GM18870 (cell line): ENCODE measurements at regions not wholly inside any gene's neighbourhood (a gene's known extent, or its start where the extent isn't known, plus 50 kb on each side); places are given as distances from the start of the nearest gene placed in this dataset.
A peak's percentile ranks its signal among the peaks of the same experiment; 100 is the strongest.

ENCODE experiments used
- ATAC-seq: cut with Tn5 transposase; IDR thresholded peaks from one replicate; pipeline ENCODE4 v1.9.1; 2021; ENCODE audit warnings: moderate library complexity; ENCODE audit not compliant: unreplicated experiment

DNA sequence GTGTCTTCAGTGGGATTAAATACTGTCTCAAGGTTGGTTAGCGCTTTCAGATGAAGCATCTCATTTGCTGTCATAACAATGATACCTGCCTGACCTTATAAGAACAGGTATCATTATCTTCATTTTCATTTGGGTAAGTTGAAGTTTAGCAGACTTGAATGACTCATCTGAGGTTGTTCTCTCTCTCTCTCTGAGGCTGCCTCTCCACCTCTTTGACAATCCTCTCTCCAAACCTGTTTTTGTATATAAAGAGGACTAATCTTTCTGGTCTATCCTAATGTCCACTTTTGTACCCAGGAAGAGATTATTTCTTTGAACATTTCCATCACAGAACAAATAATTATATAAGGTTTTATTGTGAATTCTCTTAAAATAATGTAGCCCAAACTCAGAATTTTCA is 291.4 kb downstream of the KLF6 start:
- ATAC-seq = no peak

DNA sequence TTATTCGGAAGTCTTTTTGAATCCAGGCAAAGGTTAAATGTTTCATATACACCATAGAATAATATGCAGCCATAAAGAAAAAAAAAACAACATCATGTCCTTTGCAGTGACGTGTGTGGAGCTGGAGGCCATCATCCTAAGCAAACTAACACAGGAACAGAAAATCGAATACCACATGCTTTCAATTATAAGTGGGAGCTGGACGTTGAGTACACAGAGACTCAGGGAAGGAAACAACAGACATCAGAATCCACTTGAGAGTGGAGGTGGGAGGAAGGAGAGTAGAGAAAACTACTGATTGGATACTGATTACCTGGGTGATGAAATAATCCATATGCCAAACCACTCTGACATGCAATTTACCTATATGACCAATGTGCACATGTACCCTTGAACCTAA is 293.4 kb downstream of the KLF6 start:
- ATAC-seq = no peak

DNA sequence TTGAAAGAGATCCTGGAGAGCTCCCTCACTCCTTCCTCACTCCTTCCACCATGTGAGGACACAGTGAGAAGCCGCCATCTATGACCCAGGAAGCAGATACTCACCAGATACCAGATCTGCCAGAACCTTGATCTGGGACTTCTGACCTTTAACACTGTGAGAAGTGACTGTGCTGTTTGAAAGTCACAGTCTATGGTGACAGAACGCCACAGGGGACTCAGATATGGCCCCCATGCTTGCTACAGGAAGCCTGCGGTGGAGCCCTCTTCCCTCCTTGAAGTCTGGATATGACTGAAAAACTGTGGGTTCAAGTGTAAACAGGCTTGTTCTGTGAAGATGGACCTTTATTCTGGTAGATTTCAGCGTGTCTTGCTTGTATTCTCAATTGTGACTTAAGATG is 297.8 kb downstream of the KLF6 start:
- ATAC-seq = no peak

DNA sequence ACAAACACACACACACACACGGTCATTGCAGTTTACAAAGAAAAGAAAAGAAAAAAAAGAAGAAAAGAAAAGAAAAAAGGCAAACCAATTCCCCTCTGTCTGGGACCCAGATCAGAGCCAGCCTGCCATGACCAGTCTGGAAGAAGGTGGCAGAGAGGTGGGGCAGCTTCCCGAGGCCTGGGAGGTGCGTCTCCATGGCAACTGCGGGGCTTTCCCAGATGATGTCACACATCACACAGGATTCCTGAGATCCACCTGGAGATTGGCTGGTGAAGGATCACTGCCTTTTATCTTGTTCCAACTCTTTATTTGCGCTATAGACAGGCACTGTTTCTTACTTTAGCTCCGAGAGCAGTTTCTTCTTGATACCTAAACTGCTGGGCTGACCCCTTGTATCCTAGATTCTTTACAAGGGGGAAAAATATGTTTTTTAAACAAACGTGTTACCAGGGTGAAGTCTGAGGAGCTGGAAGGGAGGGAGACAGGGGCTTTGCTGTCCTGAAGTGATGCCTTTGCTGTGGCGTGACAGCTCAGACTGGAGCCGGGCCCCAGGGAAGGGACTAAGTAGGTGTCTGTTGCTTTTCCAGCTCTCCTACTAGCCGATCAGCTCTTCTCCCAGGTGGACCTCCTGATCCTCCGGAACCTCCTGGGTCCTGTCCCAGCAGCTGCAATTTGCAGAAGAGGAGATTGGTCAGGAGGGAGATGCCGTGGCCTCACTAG is 298.5 kb downstream of the KLF6 start:
- no peak for ATAC-seq

DNA sequence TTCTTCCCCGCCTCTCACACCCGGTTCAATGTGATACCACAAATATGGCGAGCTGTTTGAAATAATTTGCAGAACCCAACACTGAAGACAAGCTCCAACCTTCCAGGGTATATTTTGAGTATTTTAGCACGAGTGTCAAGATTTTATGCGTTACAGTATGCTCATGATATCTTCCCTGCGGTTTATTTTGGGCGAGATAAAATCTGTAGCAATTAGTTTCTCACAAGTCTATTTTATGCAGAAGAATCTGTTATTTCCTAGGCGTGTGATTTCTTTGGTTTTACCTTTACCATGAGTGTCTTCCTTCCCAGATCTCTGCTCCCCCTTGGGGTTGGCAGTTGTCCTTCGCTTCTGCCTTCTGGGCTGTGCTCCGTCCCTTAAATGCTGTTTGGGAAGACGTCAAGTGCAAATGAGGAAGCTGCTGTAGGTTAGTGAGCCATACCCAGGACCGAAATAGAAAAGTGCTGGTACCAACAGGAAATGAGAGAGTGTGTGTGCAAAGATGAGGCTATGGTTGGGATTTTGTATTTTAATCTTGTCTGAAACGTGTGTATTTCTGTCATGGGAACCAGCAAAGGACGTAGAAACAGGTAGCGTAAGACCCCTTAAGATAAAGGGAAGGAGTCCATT is 299.8 kb downstream of the KLF6 start:
- ATAC-seq = no peak

DNA sequence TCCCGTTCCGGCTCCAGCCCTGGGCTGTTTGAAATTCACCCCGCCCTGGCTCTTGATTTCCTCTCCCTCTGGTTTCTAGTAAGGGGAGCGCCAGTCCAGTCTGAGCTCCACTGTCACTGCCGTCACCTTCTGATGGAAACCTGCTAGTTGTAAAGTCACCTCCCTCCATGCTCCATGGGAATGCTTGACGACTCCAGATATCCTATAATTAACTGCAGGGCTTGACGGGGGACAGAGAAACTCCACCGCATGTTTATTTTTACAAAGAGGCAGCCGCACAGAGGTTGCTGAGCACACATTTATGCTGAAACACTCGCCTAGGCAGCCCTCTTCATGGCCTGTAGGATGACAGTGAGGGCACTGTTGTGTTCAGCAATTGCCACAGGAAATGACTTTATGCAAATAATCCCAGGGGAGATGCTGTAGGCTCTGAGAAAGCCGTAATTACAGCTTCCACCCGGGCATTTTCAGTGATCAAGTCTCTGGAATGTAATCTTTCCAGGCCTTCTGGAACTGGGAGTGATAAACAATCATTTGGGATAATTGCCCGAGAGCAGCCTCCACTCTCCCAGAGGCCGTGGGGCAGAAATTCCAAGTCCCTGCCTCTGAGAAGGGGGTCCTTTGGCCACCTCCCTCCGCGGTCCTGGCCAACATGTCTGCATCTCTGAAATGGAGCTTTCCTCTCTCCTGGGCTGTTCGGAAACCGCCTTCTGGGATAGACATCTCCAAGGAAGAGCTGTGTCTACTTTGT is 300.5 kb downstream of the KLF6 start:
- ATAC-seq = no peak

DNA sequence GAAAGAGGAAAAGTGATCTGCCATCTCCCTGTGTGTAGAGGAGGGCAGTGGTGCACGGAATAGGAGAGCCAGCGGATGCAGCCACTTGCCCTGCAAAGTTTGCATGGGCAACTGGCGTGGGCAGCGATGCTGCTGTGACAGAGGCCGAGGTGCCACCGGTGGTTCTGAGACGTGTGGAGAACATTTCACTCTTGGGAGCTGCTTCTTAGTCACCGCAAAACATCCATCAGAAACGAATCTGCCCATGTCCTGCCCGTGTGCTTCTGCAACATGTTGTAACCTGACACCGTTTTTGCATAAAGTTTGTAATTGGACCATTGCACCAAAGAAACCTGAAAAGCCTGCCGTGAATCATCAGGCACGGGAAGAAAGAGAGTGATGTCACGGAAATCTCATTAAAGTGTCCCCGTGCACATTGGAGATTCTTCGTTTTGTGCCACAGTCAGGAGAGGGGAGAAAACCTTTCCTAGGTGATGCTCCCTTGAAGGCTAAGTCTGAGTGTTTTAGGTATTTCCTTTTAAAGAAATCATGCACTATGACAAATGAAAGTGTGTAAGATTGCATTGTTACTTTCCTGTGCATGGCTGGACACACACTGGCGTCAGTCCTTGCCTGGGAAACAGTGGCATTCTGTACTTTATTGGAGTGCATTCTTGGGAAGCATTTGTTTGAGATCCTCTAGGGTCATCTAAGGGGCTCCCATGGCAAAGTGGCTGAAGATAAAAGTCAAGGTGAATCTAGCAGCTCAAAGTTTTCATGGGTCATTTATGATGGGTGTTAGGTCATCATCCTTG is 302.6 kb downstream of the KLF6 start:
- ATAC-seq = peak; percentile 51

DNA sequence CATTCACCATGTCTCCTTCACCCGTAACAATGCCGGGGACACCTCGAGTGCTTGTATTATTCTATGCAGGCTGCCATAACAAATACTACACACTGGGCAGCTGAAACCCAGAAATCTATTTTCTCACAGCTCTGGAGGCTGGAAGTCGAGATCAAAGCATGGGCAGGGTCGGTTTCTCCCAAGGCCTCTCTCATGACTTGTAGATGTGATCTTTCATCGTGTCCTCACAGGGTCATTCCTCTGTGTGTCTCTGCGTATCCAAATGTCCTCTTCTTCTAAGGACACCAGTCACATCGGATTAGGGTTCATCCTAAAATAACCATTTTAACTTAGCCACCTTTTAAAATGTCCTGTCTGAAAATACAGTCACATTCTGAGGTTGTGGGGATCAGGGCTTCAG is 303.5 kb downstream of the KLF6 start:
- no peak for ATAC-seq

DNA sequence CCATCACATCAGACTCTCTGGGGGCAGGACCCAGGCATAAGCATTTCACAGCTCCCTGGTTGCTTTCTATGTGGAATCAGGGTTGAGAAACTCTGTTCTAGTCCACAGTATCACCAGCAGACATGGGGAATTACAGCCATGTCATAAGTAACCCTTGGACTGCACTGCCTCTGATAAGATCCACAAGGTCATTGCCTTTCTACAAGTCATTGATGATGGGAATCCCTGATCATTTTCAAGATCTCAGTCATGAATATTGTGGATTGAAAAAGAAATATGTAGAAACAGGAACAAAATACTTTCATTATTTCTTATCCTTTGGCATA is 304.1 kb downstream of the KLF6 start:
- no peak for ATAC-seq

DNA sequence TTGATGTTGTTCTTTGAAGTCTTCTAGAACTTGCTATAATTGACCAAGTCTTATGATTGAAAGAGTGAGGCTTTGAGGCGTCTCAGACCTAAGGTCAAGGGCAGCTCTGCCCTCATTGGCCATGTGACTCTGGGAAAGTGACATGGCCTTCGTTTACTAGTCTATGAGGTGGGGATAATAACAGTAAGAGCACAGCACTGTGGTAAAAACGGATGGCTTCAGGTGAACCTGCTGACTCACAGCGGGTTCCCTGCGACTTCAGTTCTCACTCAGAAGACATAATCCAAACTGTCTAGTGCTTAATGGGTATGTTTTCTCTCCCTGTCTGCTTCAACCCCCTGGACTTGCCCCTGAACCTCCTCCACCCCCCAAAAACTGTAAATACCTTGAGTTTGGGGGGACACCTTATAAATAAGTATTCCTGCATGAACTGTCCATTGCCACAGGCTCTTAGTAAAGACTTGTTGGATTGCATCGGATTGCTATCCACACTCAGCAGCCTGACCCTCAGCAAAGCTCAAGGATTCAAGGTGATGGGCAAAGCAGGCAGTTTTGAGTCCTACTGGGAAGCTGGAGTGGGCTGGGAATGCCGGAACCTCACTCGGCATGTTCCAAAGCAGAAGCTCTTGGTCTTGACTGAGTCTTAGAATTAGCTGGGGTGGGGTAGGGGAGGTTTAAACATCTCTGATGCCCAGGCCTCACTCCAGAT is 304.6 kb downstream of the KLF6 start:
- ATAC-seq = no peak

DNA sequence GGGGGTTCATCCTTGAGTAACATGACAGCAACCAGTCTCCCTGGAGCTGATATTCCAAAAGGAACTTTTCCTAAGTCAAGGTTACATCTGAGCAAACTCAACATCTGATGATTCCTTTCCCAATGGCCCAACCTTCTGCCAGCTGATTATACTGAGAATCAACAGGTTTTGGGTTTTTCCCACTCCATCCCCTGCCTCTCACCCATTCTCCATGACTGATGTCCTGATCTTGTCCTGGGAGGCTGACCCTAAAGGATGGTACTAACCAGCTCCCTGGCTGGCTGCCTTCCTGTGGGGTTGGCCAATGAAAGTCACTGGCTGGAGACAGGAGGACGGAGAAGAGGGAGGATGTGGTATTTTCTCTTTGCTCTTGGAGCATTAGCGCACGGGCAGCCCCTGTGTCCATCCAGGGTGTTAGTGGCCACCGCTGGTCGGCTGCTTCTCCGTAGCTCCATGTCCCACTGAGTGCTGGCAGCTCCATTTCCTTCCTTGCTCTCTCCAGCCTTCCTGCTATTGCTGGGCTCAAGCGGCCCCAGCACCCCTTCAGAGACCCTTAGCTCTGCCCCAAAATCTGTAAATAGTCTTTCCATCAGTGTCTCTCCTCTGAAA is 306.2 kb upstream of the PITRM1 start:
- ATAC-seq = no peak

DNA sequence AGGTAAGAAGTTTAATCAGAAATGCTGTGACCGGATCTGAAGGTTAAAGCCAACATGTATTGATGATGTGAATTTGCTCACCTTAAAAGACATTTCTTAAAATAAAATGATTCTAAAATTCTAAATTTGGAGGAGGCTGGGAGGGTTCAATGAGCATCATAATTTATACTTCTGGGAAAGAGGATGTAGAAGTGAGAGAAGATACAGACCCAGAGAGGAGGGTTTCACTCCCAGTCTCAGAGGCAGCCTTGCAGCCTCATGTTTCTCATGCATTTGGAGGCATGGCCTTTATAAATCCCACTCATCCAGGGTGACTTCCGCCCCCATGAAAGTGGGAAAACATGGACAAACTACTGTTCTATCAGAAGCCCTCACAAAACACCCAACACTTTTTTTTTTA is 305.6 kb upstream of the PITRM1 start:
- ATAC-seq = peak; percentile 48

DNA sequence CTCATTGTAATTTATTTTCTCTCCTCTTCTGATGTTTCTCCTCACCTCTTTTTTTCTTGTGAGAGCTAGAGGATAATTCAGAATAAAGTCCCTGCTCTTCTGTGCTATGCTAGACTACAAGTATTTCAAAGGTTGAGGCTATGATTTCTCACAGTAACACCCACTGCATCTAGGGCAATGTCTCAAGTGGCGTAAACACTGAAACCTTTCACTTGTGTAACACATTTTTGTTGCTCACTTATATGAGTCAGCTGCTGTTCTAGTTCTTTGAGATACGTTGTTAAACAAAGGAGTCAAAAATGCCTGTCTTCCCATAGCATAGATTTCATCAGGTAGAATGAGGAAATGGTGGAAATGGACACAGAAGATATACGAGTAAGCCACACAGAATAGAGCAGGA is 305.1 kb upstream of the PITRM1 start:
- peak; percentile 54 for ATAC-seq

DNA sequence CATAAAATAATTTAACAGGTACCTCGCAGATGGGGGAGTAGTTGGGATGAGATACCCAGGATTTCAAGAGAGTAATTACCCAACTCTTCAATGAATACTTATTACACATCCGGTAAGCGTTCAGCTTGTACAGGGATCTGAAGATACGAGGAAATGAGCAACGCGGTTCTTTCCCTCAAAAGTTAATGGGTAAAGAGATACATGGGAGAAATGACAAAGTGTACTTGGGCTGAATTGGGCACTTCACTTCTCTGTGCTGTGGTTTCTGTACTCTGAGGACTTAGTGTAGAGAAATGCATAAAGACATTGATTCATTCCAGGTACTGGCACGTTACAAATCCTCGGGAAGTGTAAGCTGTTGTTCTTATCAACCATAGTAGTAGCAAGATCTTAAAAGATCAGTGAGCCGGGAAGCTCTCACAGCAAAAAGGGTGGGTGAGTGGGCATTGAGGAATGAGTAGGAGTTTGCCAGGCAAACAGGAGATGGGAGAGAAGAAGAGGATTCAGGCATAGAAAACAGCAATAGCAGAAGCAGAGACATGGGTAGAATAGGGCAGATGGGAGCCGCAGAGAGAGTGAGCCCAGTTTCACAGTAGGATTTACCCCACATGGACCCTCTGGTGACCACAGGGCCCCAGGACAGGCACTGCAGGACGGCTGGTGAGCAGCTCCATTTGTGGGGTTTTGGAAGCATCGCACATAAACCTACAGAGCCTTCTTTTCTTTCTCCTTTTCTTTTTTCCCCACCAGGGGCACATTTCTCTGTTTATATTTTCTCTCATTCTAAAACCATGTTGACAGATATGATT is 304.3 kb upstream of the PITRM1 start:
- no peak for ATAC-seq

DNA sequence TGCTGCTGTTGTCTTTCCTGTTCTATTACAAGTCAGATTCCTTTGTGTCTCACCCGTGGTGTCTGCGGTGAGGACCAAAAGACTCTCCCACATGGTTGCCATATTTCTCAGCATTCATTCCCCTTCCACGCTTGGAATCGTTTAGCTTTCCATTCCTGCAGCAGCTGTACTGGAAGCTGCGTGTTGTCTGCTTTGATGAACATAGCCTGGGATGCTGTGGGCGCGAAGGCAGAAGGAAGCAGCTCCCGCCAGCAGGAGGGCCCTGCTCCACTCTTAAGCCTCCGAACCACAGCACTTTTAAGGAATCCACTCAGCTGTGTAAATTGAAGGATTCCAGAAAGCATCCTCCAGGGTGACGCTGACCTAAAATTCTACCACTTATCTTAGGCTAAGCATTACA is 303.6 kb upstream of the PITRM1 start:
- ATAC-seq = no peak

DNA sequence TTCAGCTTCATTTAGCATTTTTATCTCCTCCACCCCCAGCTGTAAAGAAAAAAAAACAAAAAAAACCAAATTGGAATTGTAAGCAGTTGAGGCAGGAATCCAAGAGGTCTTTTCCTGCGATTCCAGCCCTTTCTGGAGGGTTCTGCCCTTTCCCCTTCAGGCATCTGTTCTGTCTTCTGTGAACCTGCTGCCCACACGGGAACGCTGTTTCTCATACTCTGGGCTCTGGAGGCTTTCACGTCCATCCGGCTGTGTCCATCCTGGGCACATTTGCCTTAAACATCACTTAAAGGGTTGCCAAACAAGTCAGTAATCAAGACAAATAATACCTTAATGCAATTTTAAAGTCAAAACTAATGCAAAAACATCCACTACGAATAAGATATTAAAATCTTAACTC is 302.8 kb upstream of the PITRM1 start:
- no peak for ATAC-seq

DNA sequence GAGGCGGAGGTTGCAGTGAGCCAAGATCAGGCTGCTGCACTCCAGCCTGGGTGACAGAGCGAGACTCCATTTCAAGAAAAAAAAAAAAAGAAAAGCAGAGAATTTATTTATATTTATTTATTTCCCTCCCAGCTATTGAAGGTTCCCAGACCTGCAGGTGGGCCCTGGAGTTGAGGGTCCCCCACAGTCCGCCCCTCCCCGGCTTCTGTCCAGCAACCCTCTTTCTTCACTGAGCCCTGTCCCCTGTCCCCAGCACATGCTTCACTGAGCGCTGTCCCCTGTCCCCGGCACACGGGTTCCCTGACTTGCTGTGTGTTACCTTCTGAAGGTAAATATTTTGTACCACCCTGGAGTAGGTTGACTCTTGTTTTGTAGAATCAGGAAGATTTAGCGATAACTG is 301.7 kb upstream of the PITRM1 start:
- no peak for ATAC-seq

DNA sequence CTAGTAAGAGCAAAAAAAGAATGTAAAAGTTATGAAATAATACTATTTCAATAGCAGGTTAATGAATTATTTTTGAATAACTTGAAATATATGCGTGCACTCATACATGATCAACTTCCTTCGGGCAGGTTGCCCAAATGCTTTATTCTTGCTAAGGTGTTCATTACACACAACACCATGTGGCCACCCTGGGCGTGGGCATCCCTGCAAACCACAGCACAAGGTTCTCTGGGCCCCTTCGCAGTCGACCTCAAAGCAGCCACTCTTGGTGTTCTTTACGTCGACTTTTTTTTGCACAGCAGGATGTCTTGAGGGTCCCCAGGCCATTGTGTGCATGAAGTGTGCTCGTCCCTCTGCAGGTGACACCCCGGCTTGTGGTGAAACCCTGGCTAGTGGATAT is 300.7 kb upstream of the PITRM1 start:
- no peak for ATAC-seq

DNA sequence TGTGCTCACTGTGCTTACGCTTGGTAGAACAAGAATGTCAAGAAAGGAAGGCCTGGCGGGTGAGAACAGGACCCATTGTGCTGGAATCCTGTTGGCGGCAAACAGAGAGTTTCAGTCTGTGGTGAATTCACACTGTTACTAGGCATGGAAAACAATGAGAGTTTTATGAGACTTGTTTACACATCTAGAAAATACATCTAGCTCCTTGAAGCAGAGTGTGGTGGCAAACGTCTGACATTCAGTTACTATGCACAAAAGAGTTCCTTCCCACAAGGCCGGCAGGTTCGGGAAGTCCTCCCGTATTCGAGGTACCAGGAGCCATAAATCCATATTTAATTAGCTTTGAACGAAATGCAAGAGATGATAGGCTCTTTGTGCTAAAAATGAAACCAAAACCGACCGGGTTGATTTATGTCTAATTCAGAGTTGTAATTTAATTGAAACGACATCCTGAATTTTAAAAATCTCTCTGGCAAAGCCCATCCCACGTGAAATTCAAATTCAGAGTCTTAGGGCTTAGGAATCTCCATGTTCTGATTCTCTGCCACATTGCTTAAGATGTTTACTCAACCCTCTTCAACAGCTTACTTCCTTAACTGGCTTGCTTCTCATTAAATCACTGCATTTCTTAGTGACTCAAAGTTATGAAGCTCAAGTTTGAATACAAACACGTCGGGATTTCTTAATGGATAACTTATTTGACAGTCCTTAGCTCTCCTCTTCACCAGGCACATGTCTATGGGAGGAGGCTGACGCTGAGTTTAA is 299.9 kb upstream of the PITRM1 start:
- no peak for ATAC-seq
